GM10248 (cell line): ENCODE measurements at regions not wholly inside any gene's neighbourhood (a gene's known extent, or its start where the extent isn't known, plus 50 kb on each side); places are given as distances from the start of the nearest gene placed in this dataset.
"Not testable (repeated sequence)": the region's sequence is repeated elsewhere in the genome, so short reads cannot be mapped to it uniquely, and the experiment has no call there.

Experiments
- CTCF ChIA-PET: fragments of 300-600 bp; sonication (Branson Sonifier 250); formaldehyde crosslinking; extraction: SDS; loops from one replicate; lab custom pipeline; 2021; ENCODE audit warnings: antibody characterized with exemption; lab: Yijun Ruan, JAX
- POLR2A ChIA-PET: fragments of 350-650 bp; sonication (Branson Sonifier 250); formaldehyde crosslinking; extraction: SDS; loops from one replicate; lab custom pipeline; 2020; ENCODE audit warnings: antibody characterized with exemption; lab: Yijun Ruan, JAX
- DNase-seq: peaks from one replicate; pipeline ENCODE4 v3.0.0; 2012; ENCODE audit errors: extremely low spot score
- CTCF ChIP-seq: IDR thresholded peaks from 2 replicates; pipeline ENCODE4 v1.5.1; 2012; ENCODE audit warnings: mild to moderate bottlenecking, low read depth; ENCODE audit errors: extremely low read depth, missing control alignments, control extremely low read depth

- no peak for DNase-seq
- CTCF ChIA-PET: interaction anchor here (1.0 to 1.9 kb wide), 6 partner anchors 8 to 27 kb away, joined by 3 to 7 read pairs (median 5); no protein-coding TSS in a partner anchor
- no peak for TF ChIP-seq CTCF
- POLR2A ChIA-PET: no interaction called here
Measured at GRCh38 chr21:14889080-14889810, 175.6 kb downstream of the NRIP1 start.

- no peak for TF ChIP-seq CTCF
- DNase-seq: no peak
- POLR2A ChIA-PET: no interaction called here
- CTCF ChIA-PET: interaction anchor here (1.1 to 1.9 kb wide), 3 partner anchors 8 to 26 kb away, joined by 3 to 7 read pairs (median 6); no protein-coding TSS in a partner anchor
Measured at GRCh38 chr21:14888202-14888601, 176.6 kb downstream of the NRIP1 start.

GRCh38 chr21:14886001-14886400 is 178.8 kb downstream of the NRIP1 start:
- ChIA-PET CTCF (interaction anchor here (1.0 to 2.3 kb wide), 3 partner anchors 9 to 597 kb away, joined by 3 to 7 read pairs (median 3); no protein-coding TSS in a partner anchor), POLR2A (no interaction called here)
- no peak for TF ChIP-seq CTCF
- DNase-seq: no peak

- CTCF ChIA-PET: interaction anchor here (1.0 to 1.3 kb wide), 4 partner anchors 19 to 213 kb away, joined by 3 read pairs; no protein-coding TSS in a partner anchor
- POLR2A ChIA-PET: no interaction called here
- TF ChIP-seq CTCF: no peak
- no peak for DNase-seq
Measured at GRCh38 chr21:14883351-14883750, 181.4 kb downstream of the NRIP1 start.

- POLR2A ChIA-PET, DNase-seq: not testable (repeated sequence)
- CTCF ChIA-PET: interaction anchor here (1.1 kb wide), 1 partner anchor 18 kb away, joined by 3 read pairs; no protein-coding TSS in a partner anchor
Measured at GRCh38 chr21:14882545-14882944, 182.3 kb downstream of the NRIP1 start.

GRCh38 chr21:14881863-14882499 is 182.8 kb downstream of the NRIP1 start:
- CTCF ChIA-PET: interaction anchor here (0.9 to 1.2 kb wide), 4 partner anchors 8 to 601 kb away, joined by 3 to 5 read pairs (median 4); no protein-coding TSS in a partner anchor
- no peak for TF ChIP-seq CTCF
- POLR2A ChIA-PET: no interaction called here
- DNase-seq: no peak
